Inflammatory macrophage treated with lipopolysaccharide for 4 hours (primary cell): ENCODE measurements at regions not wholly inside any gene's neighbourhood (a gene's known extent, or its start where the extent isn't known, plus 50 kb on each side); places are given as distances from the start of the nearest gene placed in this dataset.

Source experiments
- DNase-seq: peaks from one replicate; pipeline ENCODE4 v3.0.0-alpha.2; 2020

DNA sequence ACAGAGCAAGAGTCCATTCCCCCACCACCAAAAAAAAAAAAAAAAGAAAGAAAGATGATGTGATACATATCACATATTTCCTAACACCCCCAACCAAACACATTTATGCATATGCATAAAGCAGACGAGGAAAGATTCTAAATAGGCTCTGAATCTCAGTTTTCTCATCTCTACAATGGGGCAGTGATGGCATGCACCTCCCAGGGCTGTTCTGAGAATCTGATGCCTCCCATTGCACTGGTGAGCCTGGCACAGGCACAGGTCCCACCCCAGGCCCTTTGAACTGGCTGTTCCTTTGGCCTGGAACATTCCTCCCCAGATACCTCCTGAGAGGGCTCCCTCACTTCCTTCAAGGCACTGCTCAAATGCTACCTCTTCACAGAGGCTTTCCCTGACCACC is 116.5 kb downstream of the C9orf50 start:
- DNase-seq, result no peak

DNA sequence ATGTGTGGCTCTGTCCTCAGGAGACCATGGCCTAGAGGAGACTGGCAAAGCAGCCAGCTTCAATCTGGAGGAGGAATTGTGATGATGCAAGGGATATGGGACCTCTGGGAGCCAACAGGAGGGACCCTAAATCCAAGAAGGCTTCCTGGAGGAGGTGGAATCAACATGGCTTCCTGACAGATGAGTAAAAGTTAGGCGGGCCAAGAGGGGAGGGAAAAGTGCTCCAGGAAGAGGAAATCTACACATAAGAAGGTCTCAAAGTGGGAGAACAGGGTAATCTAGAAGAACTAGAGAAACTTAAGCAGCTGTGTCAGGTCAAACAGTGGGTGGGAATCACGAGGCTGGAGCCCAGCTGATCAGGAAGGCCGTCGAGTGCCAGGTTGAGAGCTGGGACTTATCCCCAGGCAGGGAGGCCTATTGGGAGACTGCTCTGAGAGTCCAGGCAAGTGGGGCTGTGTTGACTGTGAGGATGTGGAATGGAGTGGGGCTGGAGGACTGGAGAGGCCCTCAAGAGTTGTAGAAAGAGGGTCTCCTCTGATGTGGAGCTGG is 119.1 kb downstream of the C9orf50 start:
- peak; percentile 23 for DNase-seq

DNA sequence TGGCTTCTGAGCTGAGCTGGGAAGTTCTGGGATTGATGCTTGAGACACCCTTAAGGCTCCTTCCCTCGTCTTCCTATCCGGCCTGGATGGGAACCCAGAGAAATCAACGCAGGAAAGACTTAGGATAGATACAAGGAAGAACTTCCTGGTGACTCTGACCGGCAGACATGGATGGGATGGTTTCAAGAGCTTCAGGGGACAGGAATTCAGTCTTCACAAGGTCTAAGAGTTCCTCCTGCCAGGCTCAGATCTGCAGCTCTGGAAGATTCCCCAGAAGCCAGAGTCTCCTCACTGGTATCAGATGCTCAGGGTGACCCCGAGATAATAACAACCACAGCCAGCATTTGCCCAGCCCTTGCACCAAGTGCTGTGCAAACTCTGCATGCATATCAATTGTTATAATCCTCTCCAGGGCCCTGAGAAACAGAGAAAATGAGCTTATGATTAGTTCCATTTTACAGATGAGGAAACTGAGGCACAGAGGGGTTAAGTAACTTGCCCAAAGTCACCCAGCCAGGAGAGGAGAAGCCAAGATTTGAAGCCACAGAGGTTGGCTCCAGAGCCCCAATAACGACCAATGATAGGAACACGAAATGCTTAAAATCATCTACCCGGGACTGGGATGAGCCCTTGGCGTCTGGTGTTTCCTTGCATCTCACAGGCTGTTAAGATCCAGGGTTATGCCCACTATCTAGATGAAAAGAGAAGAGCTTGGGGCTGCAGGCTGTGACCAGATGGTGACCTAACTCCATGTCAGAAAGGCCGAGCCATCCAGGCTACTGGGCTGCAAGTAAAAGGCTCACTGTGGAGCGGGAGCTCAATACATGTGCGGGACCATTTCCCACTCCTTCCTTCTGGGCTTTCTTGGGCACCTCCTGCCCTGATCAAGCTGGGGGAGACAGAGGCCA is 119.8 kb downstream of the C9orf50 start:
- DNase-seq, result no peak

DNA sequence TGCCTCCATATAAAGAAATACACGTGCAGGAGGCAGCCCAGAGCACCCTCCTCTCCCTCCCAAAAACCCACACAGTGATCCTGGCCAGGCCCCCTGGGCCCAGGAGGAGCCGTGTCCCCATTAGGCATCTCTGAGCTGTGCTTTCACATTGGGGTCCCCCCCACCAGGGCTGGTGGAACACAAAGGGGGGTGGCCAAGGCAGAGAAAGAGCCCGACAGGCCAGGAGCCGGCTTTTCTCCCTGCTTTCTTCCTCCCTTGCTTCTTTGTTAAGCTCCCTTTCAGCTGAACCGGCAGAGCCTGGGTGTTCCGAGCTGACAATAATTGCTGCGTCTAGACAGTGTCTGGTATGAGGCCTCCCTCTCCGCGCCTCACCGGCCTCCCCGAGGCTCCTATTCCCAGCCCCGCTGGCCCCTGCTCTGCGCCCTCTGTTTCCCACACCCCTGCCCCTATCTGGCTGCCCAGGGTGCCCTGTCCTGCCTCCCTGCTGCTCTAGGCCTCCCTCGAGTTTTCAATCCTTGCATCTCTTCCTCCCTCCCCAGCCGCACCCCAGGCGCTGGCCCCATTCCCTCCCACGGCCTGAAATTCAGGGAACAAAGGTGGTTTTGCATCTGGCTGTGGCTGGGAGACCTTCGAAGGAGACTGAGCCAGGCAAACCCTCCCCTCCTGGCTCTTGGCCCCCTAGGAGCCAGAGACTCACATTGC is 120.6 kb downstream of the C9orf50 start:
- no peak for DNase-seq

DNA sequence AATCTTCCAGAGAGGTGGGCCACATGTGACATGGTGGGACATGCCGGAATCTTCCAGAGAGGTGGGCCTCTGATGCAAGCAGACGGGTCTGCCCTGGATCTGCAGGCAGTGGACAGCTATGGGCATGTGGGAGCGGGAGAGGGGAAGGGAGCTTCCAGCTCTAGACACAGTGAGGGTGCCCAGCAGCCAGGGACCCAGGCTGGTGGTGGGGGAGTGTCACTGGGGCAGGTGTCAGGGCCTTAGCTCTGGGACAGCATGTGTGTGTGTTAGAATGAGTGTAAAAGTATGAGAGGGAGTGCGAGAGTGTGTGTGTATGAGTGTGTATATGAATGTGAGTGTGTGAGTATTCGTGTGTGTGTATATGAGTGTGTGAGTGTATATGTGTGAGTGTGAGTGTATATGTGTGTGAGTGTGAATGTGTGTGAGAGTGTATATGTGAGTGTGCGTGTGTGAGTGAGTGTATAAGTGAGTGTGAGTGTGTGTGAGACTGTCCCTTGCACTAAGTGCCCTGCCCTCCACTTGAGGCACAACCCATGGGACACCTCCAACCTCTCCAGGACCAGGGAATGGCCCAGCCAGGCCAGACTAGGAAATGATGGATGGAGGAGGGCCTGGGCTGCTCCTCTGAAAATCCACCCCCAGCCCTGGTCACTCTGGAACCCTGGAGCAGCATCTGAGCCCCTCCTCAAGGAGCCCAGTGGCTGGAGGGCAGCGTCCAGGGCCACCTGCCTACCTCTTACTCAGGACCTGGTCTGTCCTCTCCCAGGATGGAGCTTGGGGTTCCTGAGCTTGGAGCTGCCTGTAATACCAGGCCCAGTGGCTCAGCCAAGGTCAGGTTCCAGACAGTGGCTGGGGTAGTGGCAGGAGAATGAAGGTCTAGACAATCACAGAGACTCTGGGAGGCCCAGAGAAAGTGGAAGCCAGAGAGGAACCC is 122.2 kb downstream of the C9orf50 start:
- no peak for DNase-seq

DNA sequence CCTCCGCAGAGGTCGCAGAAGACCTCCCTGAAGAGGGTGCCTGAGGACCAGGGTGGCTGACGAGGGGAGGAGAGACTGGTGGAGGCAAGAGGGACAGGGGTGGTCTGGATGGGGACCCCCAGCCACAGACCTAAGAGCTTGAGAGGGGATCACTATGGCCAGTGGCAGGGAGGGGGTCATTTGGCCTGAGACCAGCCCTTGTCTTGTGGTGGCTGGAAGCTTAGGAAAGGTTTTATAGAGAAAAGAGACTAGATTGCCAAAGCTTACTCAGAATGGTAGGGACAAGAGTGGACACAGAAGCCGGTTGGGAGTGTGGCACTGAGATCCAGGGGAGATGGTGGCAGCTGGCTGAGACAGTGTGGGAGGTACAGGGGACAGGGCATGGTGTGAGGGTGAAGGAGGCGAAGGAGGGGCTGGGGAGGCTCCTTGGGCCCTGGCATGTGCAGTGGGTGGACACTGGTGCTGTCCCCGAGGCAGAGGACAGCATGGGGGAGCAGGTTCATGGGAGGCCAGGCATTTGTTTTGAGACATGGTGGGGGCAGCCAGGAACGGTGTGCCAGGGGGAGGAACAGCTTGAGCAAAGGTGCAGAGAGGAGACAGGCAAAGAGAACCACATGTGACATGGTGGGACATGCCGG is 123.0 kb downstream of the C9orf50 start:
- DNase-seq, result no peak

DNA sequence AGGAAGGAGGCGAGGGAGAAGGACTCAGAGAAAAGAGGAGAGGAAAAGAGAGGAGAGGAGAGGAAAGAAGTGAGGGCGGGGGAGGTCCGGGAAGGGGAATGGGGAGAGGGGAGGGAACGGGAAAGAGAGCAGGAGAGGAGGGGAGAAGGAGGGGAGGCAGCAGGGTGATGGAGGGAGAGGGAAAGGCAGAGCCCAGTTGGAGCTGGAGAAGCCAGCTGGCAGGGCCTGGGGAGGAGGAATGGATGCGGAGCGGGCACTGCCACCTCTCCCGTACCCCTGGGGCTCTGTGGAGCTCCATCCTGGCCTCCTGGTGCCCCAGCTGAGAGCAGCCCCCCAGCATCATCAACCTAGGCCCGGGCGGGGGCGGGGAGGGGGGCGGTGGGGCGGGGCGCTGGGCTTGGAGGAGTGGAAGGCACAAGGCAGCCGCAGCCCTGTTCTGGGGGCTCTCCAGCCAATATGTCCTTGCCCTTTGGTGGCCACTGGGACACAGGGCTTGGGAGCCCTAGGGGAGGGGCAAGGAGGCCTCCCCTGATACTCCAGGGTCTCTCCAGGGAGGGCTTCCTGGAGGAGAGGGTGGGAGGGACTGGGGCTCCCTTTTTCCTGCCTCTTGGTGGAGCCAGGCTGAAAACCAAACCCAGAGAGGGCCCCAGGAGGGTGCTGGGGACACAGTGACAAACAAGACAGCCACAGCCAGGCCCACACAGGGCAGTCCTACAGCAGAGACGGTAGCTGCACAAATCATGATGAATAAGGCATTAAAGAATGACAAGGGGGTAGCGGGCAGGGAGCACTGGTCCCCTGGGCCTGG is 123.7 kb downstream of the C9orf50 start:
- no peak for DNase-seq

DNA sequence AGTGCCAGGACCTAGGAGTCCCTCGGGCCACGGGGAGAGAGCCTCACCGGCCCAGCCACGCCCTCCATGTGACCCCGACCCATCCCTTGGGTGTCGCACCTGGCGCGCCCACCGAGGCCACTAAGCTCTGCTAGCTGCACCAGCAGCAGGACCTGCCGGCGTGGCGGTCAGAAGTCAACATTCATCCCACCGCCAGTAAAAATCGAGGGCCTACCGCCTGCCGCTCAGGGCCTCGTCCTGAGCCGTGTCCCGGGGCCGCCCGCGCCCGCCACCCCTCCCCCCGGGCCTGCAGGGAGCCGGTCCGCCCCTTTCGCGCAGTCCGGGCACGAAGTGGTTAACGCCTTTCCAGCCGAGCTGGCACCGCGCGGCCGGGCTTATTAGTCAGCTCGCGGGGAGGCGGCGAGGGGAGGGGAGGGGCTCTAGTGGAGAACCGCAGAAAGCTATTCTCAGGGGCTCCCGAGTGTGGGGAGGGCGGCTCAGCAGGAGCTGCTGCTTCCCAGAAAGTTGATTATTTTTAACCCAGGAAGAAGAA is 124.4 kb downstream of the C9orf50 start:
- peak; percentile 74 for DNase-seq

DNA sequence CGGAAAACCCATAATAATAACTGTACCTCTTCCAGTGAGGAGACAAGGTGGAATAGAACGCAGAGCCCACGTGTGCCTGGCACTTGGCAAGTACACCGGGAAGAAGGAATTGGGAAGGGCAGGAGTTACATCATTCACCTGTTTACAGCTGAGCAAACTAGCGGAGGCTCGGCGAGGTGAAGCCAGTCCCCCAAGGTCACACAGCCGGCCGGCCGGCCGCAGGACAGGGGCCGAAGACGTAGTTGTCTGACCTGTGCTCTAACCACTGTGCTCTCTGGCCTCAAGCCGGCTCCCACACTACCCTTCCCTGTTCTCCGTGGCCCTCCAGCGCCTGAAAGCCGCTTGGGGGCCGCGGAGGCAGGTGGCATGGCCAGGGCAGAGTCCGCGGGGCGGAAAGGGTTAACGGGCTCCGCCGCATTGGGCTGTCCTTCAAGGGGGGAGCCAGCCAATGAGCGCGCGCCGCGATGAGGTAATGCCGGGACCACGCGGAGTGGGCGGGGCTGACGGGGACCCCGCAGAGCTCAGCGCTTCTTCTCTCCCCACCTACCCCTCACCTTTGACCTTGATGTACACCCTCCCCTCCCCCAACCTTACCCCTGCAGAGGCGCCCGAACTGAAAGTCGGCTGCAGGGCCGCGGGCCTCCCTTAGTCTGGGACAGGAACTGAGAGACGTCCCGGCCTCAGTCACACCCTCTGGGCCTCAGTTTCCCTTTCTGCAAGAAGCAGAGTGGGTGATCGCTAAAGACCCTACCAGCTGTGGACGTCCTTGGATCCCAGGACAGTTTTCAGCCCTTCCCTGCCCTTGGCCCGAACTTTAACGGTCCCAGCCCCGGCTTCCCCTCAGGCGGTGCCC is 125.1 kb downstream of the C9orf50 start:
- peak; percentile 78 for DNase-seq

DNA sequence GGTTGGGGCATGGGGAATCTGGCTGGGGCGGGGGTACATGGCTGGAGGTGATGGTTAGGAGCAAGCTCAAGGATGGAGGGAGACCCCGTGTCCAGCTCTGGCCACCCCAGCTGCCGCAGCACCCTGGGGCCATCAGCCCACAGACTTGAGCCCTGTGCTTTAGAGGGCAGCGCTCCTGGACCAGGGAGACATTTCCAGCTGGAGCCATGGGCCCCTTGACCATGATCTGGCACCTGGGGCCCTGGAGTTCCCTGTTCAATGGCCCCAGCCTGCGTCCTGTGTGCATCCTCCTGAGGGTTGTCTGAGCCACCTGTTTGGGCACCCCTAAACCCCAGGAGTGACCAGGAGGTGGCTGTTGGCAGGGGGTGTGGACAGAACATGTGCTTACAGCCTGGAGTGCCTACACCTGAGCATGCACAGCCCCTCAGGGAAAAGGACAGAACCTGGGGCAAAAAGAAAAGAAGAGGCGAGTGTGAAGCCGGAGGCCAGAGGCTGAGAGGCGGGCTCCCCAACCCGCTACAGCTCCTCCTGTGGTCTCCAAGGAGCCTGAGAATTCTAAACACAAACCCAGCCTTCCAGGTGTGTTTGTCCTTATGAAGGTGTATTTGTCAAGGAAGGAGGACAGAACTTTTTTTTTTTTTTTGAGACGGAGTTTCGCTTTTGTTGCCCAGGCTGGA is 126.7 kb downstream of the C9orf50 start:
- no peak for DNase-seq

DNA sequence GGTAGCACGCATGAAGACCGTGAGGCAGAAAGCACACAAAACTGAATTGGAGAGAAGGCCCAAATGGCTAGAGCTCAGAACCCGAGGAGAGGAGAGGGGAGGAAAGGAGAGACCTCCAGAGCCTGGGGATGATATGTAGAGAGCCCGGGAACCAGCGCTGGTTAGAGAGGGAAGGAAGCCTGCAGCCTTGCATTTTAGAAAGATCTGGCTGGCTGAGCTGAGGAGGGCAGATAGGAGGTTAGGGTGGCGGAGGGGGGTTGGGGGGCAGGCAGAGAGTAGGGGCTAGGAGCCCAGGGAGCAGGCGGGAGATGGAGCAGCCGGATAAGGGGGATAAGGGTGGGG is 127.2 kb downstream of the C9orf50 start:
- DNase-seq, result no peak

DNA sequence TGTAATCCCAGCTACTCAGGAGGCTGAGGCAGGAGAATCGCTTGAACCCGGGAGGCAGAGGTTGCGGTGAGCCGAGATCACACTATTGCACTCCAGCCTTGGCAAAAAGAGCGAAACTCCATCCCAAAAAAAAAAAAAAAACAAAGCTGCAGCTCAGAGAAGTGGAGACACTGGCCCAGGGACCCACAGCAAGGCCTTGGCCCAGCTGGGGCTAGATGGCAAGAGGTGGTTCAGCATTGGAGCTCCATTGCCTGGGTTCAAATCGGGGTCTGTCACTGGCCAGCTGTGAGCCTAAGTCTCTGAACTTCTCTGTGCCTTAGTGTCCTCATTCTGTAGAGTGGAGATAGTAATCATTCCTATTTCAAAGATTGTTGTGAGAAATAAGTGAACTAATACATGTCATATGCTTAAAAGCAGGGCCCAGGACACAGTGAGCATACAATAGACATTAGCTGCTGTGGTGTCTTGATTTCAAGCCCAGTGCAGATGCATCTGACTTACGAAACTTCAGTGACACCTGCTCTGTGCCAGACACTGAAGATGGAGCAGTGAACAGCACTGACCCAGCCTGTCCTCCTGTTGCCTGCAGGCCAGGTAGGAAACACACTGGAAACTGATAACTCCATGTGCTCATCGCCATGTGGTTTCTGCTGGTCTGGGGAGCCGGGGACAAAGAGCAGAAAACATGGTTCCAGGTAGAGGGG is 127.7 kb downstream of the C9orf50 start:
- no peak for DNase-seq

DNA sequence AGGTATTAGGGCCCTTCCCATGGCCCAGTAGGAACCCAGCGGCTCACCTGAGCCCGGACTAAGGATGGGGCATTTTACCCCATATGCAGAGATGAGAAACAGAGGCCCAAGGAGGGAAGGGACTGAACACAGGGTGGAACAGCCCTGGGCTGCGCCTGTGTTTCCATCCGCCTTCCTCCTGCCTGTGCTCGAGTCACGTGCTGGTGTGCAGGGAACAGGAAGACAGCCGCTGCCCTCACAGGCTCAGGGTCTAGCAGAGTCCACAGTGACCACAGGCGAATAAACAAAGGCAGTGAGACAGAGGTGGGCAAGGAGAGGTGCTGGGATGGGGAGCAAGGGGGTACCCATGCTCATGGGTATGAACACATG is 129.4 kb downstream of the C9orf50 start:
- DNase-seq, result peak; percentile 15

DNA sequence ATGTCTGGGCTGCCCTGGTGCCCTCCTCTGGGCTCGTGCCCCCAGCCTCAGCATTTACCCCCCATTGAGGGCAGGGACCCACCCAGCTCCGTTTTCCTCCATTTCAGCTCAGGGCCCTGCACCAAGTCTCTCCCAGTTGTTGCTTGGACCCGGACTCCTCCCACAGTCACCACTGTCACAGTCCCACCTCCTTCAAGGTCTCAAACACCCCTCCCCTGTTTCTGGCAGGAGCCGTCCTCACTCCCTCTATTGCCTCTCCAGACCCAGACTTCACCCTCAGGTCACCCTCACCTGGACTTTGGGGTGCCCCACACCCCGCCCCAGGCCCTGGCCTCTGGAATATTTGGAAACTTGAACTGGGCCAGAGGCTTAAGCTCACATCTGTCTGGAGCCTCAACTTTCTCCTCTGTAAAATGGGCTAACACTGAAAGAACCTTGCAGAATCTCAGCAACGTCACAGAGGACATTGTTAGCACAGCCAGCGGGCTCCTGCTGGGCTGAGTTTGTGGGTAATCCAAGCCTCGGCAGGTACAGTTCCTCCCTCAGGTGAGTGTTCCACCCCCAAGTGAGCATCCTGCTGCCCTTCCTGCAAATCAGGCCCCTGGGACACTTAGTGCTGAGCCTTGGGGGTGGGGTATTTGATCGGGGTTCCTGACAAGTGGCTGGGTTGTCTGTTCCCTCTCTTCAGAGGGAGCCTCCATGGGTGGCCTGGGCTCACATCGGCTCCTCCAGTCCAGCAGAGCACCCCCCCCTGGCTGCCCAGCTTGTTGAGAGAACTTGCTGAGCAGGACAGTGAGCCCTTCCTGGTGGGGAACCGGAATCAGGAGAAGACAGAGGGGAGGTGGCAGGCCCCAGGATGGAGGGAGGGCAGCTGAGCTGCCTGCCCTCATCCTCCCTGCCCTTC is 130.1 kb downstream of the C9orf50 start:
- peak; percentile 18 for DNase-seq

DNA sequence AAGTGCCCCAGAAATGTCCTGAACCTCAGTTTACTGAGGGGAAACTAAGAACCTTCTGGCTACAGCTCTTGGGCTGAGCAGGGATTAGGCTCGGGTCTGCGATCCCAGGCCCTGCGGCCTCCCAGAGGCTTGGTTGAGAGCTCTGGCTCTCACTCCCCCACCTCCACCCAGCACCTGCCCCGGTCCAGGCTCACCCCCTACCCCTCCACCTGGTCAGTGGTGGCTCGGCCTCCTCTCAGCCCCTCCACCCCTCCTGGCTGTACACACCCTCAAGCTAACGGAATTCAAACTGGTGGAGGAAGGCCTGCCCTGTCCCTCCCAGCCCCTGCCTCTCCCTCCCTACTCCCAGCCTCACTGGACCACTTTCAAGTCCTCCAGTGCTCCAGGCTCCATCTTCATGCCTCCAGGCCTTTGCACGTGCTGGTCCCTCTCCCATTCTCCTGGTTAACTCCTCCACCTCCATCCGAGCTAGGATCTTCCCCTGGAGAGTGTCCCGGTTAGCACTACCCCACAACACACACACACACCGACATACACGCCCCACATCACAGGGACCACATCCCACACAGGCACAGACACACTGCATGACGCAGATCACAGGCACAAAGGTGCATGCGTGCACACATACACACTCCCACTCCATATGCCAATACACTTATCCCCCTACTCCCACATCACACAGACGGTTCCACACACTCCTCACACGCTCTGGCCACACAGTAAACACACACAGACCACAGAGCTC is 130.9 kb downstream of the C9orf50 start:
- DNase-seq, result no peak

DNA sequence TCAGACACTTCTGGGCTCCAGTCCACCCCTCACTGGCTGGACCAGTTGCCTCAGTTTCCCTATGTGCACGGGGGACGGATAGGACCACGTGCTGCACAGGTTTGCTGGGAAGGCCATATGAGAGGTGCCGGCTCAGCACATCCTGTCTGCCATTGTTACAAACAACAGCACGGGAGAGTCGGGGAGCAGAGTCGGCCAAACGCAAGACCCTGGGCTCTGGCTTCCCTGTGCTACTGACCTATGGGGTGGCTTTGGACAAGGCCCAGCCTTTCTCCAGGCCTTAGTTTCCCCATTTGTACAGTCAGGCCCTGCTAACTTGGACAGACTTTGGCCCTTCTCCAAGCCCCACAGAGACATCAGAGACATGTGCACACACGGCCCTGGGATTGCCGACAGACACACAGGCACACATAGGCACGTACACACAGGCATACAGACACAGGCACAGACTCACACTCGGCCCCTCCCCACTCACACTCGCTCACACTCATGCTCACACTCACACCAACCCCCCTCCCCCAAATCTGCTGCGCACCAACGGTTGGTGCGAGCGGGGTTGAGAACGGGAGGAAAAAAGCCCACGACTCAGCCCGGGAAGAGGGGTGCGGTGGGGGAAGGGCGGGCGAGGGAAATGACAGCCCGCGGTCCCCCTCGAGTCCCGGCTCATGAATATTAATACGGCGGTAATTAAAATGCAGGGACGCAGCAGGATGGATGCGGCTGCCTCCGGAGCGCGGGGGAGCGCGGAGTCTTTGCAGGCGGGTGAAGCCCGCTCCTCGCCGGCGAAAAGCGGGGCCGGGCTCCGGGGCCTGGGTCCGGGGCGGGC is 133.0 kb downstream of the C9orf50 start:
- DNase-seq, result peak; percentile 53
